Tibial nerve (tissue), 4 donors: ENCODE measurements at regions not wholly inside any gene's neighbourhood (a gene's known extent, or its start where the extent isn't known, plus 50 kb on each side); places are given as distances from the start of the nearest gene placed in this dataset.

ENCODE experiments used
- DNase-seq, 2 donors: peaks; one replicate each; pipeline ENCODE4 v3.0.0-alpha.2; 2019; ENCODE audit warnings: low spot score in 2 of 2
- H3K27ac ChIP-seq, 4 donors: fragments of 200-600 bp; sonication (generic) in 3 of 4; one replicate each; pipeline ENCODE4 v1.5.1; 2017 to 2019; ENCODE audit warnings: mild to moderate bottlenecking in 1 of 4
- H3K27me3 ChIP-seq, 2 donors: fragments of 200-600 bp; sonication (generic) in 1 of 2; one replicate each; pipeline versions ENCODE4 v1.5.1 to v1.6.0; 2017 to 2019
- H3K36me3 ChIP-seq, 3 donors: fragments of 200-600 bp; sonication (generic); one replicate each; pipeline ENCODE4 v1.5.1; 2018 to 2019
- H3K4me1 ChIP-seq, 4 donors: fragments of 200-600 bp; sonication (generic) in 3 of 4; one replicate each; pipeline ENCODE4 v1.5.1; 2017 to 2019
- H3K4me3 ChIP-seq, 4 donors: fragments of 200-600 bp; sonication (generic) in 3 of 4; one replicate each; pipeline ENCODE4 v1.5.1; 2017 to 2019; ENCODE audit warnings: mild to moderate bottlenecking in 1 of 4, moderate library complexity in 1 of 4
- H3K9me3 ChIP-seq, 4 donors: fragments of 200-600 bp; sonication (generic) in 3 of 4; one replicate each; pipeline ENCODE4 v1.5.1; 2017 to 2019
- EP300 ChIP-seq, 2 donors: sonication (generic); formaldehyde crosslinking; IDR thresholded peaks; one replicate each; pipeline ENCODE4 v1.6.1; 2017; ENCODE audit warnings: antibody characterized with exemption in 2 of 2, mild to moderate bottlenecking in 1 of 2
- POLR2A ChIP-seq, 2 donors: fragments of 450-650 bp; IDR thresholded peaks; one replicate each; pipeline ENCODE4 v1.6.1; 2017; ENCODE audit warnings: antibody characterized with exemption in 2 of 2, mild to moderate bottlenecking in 2 of 2, moderate library complexity in 2 of 2
- WGBS, 2 donors: methylation state at CpG; one replicate each; pipeline ENCODE4 v1.1.5; 2018; 5-methylcytosine and 5-hydroxymethylcytosine counted together
- TF ChIP-seq, protein P1 (sequence below), 5 experiments: fragments of 200-600 bp in 3 of 5; fragments of 450-650 bp in 2 of 5; sonication (generic) in 3 of 5; IDR thresholded peaks; one replicate each; pipeline ENCODE4 v1.5.1; 2016 to 2019; ENCODE audit warnings: antibody characterized with exemption in 5 of 5, mild to moderate bottlenecking in 3 of 5, moderate library complexity in 2 of 5

- H3K27ac ChIP-seq, result no peak overlapping the region
- no peak overlapping the region for H3K4me3 ChIP-seq
- no peaks in the 10 kb centered on the region for H3K27me3 ChIP-seq
- TF ChIP-seq, protein P1, sequence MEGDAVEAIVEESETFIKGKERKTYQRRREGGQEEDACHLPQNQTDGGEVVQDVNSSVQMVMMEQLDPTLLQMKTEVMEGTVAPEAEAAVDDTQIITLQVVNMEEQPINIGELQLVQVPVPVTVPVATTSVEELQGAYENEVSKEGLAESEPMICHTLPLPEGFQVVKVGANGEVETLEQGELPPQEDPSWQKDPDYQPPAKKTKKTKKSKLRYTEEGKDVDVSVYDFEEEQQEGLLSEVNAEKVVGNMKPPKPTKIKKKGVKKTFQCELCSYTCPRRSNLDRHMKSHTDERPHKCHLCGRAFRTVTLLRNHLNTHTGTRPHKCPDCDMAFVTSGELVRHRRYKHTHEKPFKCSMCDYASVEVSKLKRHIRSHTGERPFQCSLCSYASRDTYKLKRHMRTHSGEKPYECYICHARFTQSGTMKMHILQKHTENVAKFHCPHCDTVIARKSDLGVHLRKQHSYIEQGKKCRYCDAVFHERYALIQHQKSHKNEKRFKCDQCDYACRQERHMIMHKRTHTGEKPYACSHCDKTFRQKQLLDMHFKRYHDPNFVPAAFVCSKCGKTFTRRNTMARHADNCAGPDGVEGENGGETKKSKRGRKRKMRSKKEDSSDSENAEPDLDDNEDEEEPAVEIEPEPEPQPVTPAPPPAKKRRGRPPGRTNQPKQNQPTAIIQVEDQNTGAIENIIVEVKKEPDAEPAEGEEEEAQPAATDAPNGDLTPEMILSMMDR (IDR thresholded peaks at IDR 0.05), result no peak
- TF ChIP-seq POLR2A (IDR thresholded peaks at IDR 0.05) (no peak), EP300 (IDR thresholded peaks at IDR 0.05) (no peak)
- 67 to 70% methylated on average over 2 of the region's 2 CpGs for WGBS, 2 donors
- peaks cover 0 to 25% (median 0%) of the 10 kb centered on the region in 4 donors for H3K9me3 ChIP-seq
- no peaks in the 10 kb centered on the region for H3K36me3 ChIP-seq
- H3K4me1 ChIP-seq, result no peaks in the 10 kb centered on the region
- no peak for DNase-seq
Measured at GRCh38 chr5:10090074-10090473, 159.6 kb downstream of the ATPSCKMT start.

DNA sequence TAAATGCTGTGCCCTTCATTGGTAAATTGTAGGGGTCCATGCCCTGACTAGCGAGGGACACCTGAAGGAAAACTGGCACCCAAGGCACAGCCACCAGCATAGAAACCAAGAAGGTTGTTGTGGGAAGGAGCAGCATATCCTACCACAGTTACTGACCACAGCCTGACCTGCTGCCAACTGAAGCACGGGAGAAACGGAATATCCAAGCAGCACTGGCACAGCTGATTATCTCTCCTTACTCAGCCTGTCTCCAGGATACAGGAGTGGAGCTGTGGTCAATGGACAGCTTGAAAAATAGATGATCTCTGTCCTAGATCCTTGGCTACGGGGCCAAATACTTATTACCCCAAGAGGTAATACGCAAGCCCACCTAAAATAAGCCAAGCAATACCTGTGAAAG, 164.5 kb downstream of the ATPSCKMT start:
- Histone ChIP-seq H3K27me3 (no peaks in the 10 kb centered on the region), H3K4me3 (no peak overlapping the region), H3K9me3 (peaks cover 0 to 14% (median 0%) of the 10 kb centered on the region in 4 donors), H3K4me1 (no peaks in the 10 kb centered on the region), H3K27ac (no peak overlapping the region), H3K36me3 (no peaks in the 10 kb centered on the region)
- WGBS, 2 donors, result 84% methylated on average over 5 of the region's 5 CpGs
- no peak for DNase-seq
- no peak for TF ChIP-seq EP300 (IDR thresholded peaks at IDR 0.05)
- TF ChIP-seq, protein P1 (IDR thresholded peaks at IDR 0.05), result no peak
- no peak for TF ChIP-seq POLR2A (IDR thresholded peaks at IDR 0.05)

DNA sequence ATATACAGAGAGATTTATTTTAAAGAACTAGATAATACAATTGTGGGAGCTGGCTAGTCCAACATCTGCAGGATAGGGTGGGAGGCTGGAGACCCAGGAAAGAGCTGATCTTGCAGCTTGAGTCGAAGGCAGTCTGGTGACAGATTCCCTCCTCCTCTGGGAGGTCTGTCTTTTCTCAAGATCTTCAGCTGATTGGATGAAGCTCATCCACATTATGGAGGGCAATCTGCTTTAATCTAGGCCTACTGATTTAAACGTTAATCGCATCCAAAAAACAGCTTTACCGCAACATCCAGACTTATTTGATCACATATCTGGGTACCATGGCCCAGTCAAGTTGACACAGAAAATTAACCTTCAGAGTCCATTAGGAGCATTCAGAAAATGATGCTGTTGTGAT, 168.1 kb downstream of the ATPSCKMT start:
- H3K9me3 ChIP-seq, result no peaks in the 10 kb centered on the region
- no peak overlapping the region for H3K4me3 ChIP-seq
- WGBS, 2 donors, result 84 to 88% methylated on average over 4 of the region's 4 CpGs
- TF ChIP-seq POLR2A (IDR thresholded peaks at IDR 0.05) (no peak), EP300 (IDR thresholded peaks at IDR 0.05) (no peak)
- TF ChIP-seq, protein P1 (IDR thresholded peaks at IDR 0.05), result no peak
- H3K27ac ChIP-seq, result no peak overlapping the region
- H3K27me3 ChIP-seq, result no peaks in the 10 kb centered on the region
- DNase-seq, result no peak
- H3K36me3 ChIP-seq, result no peaks in the 10 kb centered on the region
- H3K4me1 ChIP-seq, result peaks cover 0 to 4% (median 0%) of the 10 kb centered on the region in 4 donors

- no peaks in the 10 kb centered on the region for H3K27me3 ChIP-seq
- H3K4me3 ChIP-seq, result no peak overlapping the region
- DNase-seq, result no peak
Measured at GRCh38 chr5:10077791-10078545, 171.7 kb downstream of the ATPSCKMT start.

More at GRCh38 chr5:10077791-10078545, 171.7 kb downstream of the ATPSCKMT start:
- 61 to 72% methylated on average over 11 of the region's 11 CpGs for WGBS, 2 donors
- H3K4me1 ChIP-seq, result peaks cover 0 to 4% (median 0%) of the 10 kb centered on the region in 4 donors
- TF ChIP-seq, protein P1 (IDR thresholded peaks at IDR 0.05), result no peak
- no peak overlapping the region for H3K27ac ChIP-seq
- no peaks in the 10 kb centered on the region for H3K9me3 ChIP-seq
- no peaks in the 10 kb centered on the region for H3K36me3 ChIP-seq
